ENCODE measurements at regions not wholly inside any gene's neighbourhood (a gene's known extent, or its start where the extent isn't known, plus 50 kb on each side); places are given as distances from the start of the nearest gene placed in this dataset.

DNA sequence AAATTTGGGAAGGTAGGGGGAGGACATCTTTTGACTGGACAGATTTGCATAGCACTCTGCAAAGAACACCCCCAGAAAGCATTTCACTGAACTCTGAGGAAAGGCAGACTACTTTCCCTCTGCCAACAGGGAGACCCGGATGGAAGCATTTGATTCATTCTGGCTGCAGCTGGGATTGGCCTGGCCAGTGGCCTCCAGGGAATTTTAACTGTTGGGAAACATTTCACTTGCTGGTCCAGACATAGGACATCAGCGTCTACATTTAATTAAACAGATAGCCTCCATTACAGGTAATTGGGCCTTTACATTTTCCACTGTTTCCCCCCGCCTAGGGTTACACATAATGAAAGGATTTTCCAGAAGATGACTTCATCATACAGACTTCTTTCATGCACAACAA lies 92.8 kb downstream of the MARCHF4 start:
- DNase-seq = no peak
- no peak overlapping the region for H3K4me3 Mint-ChIP-seq
- H3K4me1 Mint-ChIP-seq = no peaks in the 10 kb centered on the region
- no peak for ATAC-seq (replicated peaks)
- H3K27ac Mint-ChIP-seq = no peak overlapping the region
- H3K36me3 Mint-ChIP-seq = no peaks in the 10 kb centered on the region
- peaks cover 17 to 27% of the 10 kb centered on the region in 2 donors for H3K27me3 Mint-ChIP-seq
- H3K9me3 Mint-ChIP-seq = no peaks in the 10 kb centered on the region

DNA sequence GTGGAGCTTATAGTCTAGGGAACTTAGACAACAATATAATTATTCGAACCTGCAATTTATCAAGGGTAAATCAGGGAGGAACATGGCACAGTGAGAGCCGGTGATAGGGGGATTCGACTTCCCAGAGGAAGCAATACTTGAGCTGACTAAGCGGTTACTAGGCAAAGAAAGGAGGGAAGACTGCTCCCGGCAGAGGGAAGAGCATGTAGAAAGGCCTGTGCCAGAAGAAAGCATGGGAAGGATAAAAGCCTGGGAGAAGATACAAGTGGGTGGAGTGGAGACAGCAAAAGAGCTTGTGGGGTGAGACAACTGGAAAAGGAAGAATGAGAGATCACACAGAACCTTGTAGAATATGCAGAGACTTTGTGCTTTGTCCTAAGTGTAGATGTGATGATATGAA lies 93.3 kb downstream of the MARCHF4 start:
- no peak overlapping the region for H3K27ac Mint-ChIP-seq
- no peaks in the 10 kb centered on the region for H3K36me3 Mint-ChIP-seq
- no peak overlapping the region for H3K4me3 Mint-ChIP-seq
- ATAC-seq (replicated peaks) = no peak
- DNase-seq = no peak
- H3K4me1 Mint-ChIP-seq = no peaks in the 10 kb centered on the region
- H3K27me3 Mint-ChIP-seq = peaks cover 20 to 29% of the 10 kb centered on the region in 2 donors
- no peaks in the 10 kb centered on the region for H3K9me3 Mint-ChIP-seq

DNA sequence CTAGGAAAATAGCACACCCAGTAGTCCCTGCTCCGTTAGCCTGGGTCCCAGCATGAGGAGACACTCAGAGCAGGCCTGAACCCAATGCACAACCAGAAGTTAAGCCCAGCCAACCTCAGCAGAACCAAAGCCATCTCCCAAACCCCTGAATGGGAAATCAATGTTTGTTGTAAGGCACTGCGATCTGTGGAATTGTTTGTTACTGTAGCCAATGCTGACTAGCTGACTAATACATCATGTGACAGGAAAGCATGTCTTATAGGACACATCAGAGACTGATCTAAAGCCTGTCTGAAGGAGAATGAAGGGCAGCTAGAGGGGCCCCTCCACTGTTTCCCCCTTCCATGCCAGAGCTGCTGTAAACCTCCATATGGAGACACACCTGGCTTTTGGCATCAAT lies 96.4 kb downstream of the MARCHF4 start:
- Mint-ChIP-seq H3K4me1 (no peaks in the 10 kb centered on the region), H3K9me3 (peaks cover 0 to under 1% of the 10 kb centered on the region in 2 donors), H3K27ac (no peak overlapping the region)

DNA sequence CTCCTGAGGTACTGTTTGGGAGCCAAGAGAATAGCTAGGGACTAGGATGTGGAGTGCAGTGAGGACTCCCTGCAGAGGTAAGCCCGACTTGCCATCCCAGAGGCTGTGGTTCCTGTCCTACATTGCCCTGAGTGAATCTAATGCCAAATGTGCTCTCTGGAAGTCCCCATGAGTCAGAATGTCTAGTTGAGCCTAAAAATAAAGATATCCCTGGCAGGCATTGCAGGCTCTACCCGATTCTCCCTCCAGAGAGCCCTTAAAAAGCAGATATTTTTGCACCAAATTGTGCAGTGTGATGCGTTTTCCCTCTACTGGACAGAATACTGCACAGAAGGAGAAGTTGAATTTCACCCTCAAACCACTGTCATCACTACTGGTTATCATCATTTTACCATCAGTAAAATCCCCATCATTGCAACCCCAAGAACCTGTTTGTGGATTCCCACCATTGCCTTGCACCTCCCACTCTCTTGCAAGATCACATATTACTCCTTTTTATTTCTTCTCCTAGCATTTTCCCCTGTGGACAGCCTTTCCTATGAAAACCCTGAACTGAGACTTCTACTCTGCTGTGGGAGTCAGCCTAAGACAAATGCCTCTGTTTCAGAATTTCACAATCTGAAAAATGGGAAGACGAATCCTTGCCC lies 98.0 kb downstream of the MARCHF4 start:
- Mint-ChIP-seq H3K9me3 (peaks cover 0 to 7% of the 10 kb centered on the region in 2 donors), H3K36me3 (no peaks in the 10 kb centered on the region), H3K27ac (no peak overlapping the region), H3K4me1 (no peaks in the 10 kb centered on the region), H3K27me3 (peaks cover 29 to 39% of the 10 kb centered on the region in 2 donors), H3K4me3 (no peak overlapping the region)
- ATAC-seq (replicated peaks) = no peak
- DNase-seq = no peak

More for the DNA sequence above, 96.4 kb downstream of the MARCHF4 start:
- Mint-ChIP-seq H3K27me3 (peaks cover 29 to 33% of the 10 kb centered on the region in 2 donors), H3K4me3 (no peak overlapping the region), H3K36me3 (no peaks in the 10 kb centered on the region)
- no peak for DNase-seq
- ATAC-seq (replicated peaks) = no peak

DNA sequence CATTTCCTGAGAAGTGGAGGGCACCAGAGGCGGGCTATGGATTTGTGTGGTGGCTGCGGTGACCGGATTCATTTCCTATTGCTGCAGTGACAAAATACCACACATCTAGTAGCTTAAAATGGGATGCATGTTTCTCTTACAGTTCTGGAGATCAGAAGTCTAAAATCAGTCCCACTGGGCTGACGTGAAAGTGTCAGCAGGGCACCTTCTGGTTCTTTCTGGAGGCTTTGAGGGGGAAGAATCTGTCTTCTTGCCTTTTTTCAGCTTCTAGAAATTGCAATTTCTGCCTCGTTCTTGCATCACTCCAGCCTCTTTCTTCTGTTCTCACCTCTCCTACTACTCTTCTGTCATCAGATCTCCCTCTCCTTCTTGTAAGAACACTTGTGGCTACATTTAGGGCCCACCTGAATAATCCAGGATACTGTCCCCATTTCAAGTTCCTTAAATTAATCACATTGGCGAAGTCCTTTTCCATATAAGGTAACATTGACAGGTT lies 111.2 kb downstream of the MARCHF4 start:
- peaks cover 5 to 19% of the 10 kb centered on the region in 2 donors for H3K27me3 Mint-ChIP-seq
- H3K27ac Mint-ChIP-seq = no peak overlapping the region
- no peak for ATAC-seq (replicated peaks)
- DNase-seq = no peak
- H3K9me3 Mint-ChIP-seq = no peaks in the 10 kb centered on the region
- no peaks in the 10 kb centered on the region for H3K4me1 Mint-ChIP-seq
- no peaks in the 10 kb centered on the region for H3K36me3 Mint-ChIP-seq
- H3K4me3 Mint-ChIP-seq = no peak overlapping the region

DNA sequence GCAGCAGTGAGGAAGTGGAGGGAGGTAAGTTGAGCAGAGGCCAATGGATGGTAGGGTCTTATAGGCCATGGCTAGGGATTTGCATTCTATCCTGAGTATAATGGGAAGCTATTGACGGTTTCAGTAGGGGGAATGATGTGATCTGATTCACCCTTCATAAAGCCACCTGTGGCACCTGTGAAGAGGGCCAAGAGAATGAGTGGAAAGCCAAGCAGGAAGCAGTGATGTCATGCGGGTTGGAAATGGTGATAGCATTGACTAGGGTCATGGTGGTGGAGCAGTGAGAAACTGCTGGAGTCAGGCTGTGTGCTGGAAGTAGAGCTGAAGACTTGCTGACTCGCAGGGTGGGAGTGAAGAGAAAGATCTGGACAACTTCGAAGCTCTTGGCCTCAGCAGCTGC lies 111.7 kb downstream of the MARCHF4 start:
- H3K36me3 Mint-ChIP-seq = no peaks in the 10 kb centered on the region
- ATAC-seq (replicated peaks) (no peak), DNase-seq (no peak)
- no peak overlapping the region for H3K27ac Mint-ChIP-seq
- H3K9me3 Mint-ChIP-seq = no peaks in the 10 kb centered on the region
- H3K4me3 Mint-ChIP-seq = no peak overlapping the region
- peaks cover 5 to 19% of the 10 kb centered on the region in 2 donors for H3K27me3 Mint-ChIP-seq
- no peaks in the 10 kb centered on the region for H3K4me1 Mint-ChIP-seq

DNA sequence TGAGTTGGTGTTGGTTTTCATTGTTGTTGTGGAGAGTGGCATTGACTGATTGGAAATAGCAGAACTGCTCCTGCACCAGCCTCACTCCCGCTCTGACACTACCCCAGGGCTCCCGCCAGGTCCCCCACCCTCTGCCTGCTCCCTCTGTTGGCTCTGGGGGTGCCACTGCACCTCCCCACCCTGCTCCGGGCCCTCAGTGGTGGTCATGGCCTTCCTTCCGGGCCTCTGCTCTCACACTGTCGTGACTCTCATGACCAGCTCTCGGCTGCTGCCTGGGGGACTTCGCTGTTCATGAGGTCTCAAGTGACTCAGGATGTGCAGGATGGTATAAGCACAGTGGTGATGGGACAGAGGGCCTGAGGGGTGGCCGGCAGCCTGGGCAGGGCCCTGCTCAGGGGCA lies 113.2 kb downstream of the MARCHF4 start:
- ATAC-seq (replicated peaks) = no peak
- peaks cover 6 to 16% of the 10 kb centered on the region in 2 donors for H3K27me3 Mint-ChIP-seq
- no peak overlapping the region for H3K4me3 Mint-ChIP-seq

DNA sequence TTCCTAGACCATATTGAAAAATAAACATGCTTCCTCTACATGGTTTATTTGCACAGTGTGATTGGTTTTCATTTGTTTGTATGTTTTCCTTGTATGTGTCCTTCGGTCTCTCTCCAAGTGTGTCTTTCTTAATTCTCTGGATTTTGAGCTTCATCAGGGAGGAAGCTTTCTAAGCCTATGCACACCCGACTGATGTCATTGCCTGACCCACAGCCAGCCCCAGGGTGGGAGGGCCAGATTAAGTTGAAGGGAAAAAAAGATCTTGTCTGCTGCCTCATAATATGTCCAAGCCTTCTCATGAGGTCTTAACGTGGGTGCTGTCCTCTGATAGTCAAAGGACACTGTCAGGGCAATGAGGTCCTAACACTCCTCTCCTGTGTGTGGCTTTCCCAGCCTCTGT lies 115.2 kb downstream of the MARCHF4 start:
- Mint-ChIP-seq H3K27ac (no peak overlapping the region), H3K36me3 (no peaks in the 10 kb centered on the region), H3K27me3 (peaks cover 10 to 12% of the 10 kb centered on the region in 2 donors)

More for the DNA sequence above, 113.2 kb downstream of the MARCHF4 start:
- no peak for DNase-seq
- Mint-ChIP-seq H3K4me1 (no peaks in the 10 kb centered on the region), H3K27ac (no peak overlapping the region), H3K36me3 (no peaks in the 10 kb centered on the region), H3K9me3 (no peaks in the 10 kb centered on the region)

More for the DNA sequence above, 115.2 kb downstream of the MARCHF4 start:
- H3K4me1 Mint-ChIP-seq = no peaks in the 10 kb centered on the region
- no peak for ATAC-seq (replicated peaks)
- no peaks in the 10 kb centered on the region for H3K9me3 Mint-ChIP-seq
- no peak for DNase-seq
- no peak overlapping the region for H3K4me3 Mint-ChIP-seq

Data from stimulated activated naive B cell treated with anti-CD40 and anti-IgM and Interleukin-4, amounts not matched to agents 10 μg/mL and 1 μg/mL and 100 μg/mL, for 72 hours (primary cell).